Natural killer cell (primary cell): ENCODE measurements at regions not wholly inside any gene's neighbourhood (a gene's known extent, or its start where the extent isn't known, plus 50 kb on each side); places are given as distances from the start of the nearest gene placed in this dataset.

Experiments used
- ATAC-seq, 3 donors: fragments of 150-1000 bp in 2 of 3; fragments of 200-7000 bp in 1 of 3; cut with Tn5 transposase; 1 replicate in 1 of 3; 2 replicates in 2 of 3; pipeline ENCODE4 v1.10.0; 2021; ENCODE audit warnings: mild to moderate bottlenecking in 2 of 3, moderate library complexity in 2 of 3
- DNase-seq, 2 donors: peaks; one replicate each; pipeline versions ENCODE4 v3.0.0 to v3.0.0-alpha.2; 2013 to 2021; ENCODE audit warnings: mixed read lengths in 1 of 2
- H3K27ac ChIP-seq: one replicate; pipeline ENCODE4 v1.5.1; 2013; ENCODE audit warnings: mild to moderate bottlenecking, low read length
- H3K27me3 ChIP-seq: one replicate; pipeline ENCODE4 v1.6.1; 2013; ENCODE audit warnings: low read length; ENCODE audit not compliant: control insufficient read depth, insufficient read depth
- H3K36me3 ChIP-seq: one replicate; pipeline ENCODE4 v1.6.1; 2013; ENCODE audit warnings: low read length; ENCODE audit not compliant: control insufficient read depth, insufficient read depth
- H3K4me1 ChIP-seq: one replicate; pipeline ENCODE4 v1.6.1; 2013; ENCODE audit warnings: low read length; ENCODE audit not compliant: control insufficient read depth, insufficient read depth
- H3K4me3 ChIP-seq: one replicate; pipeline ENCODE4 v1.5.1; 2013; ENCODE audit warnings: low read length
- H3K9me3 ChIP-seq: one replicate; pipeline ENCODE4 v1.6.1; 2013; ENCODE audit warnings: low read length; ENCODE audit not compliant: control insufficient read depth, insufficient read depth
- H3K27ac Mint-ChIP-seq, 2 donors: one replicate each; pipeline ENCODE4 v1.8.0; 2022; ENCODE audit warnings: mild to moderate bottlenecking in 2 of 2, mixed read lengths in 2 of 2, moderate library complexity in 1 of 2
- H3K27me3 Mint-ChIP-seq, 2 donors: one replicate each; pipeline ENCODE4 v1.8.0; 2022; ENCODE audit warnings: low read depth in 2 of 2, mixed read lengths in 2 of 2
- H3K36me3 Mint-ChIP-seq: one replicate; pipeline ENCODE4 v1.8.0; 2022; ENCODE audit warnings: mixed read lengths
- H3K4me1 Mint-ChIP-seq, 2 donors: one replicate each; pipeline ENCODE4 v1.8.0; 2022; ENCODE audit warnings: mixed read lengths in 2 of 2
- H3K4me3 Mint-ChIP-seq: one replicate; pipeline ENCODE4 v1.8.0; 2022; ENCODE audit warnings: mild to moderate bottlenecking, moderate library complexity, mixed read lengths
- H3K9me3 Mint-ChIP-seq, 2 donors: one replicate each; pipeline ENCODE4 v1.8.0; 2022; ENCODE audit warnings: mixed read lengths in 2 of 2
- CTCF ChIP-seq: fragments of 200-600 bp; IDR thresholded peaks from one replicate; pipeline ENCODE4 v1.8.0; 2022; ENCODE audit warnings: antibody characterized with exemption
- WGBS: methylation state at CpG from one replicate; pipeline ENCODE4 v1.1.7; 2013; ENCODE audit warnings: missing lambda C conversion rate; ENCODE audit not compliant: insufficient coverage; 5-methylcytosine and 5-hydroxymethylcytosine counted together
- intact Hi-C: fragments of 100-400 bp; cut with micrococcal nuclease; formaldehyde crosslinking; loops from one replicate; pipeline ENCODE4 v1.14.2; 2022

DNA sequence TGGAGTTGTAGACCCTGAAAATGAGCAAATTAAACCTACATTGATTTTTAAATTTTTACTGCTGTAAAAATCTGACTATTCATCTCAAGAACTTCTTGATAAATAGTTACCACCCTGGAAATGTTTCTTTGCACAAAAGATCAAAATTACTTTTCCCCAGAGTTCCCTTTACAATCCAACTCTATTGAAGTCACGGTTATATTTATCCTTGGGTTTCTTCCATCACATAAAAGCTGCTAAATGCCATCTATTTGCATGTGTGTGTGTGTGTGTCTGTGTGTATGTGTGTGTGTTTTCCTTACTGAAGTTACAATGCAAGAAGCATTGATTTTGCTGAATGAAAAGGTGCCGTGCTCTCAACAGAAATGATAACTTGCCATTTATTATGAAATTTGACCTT, 1273.0 kb downstream of the ROBO2 start:
- Mint-ChIP-seq H3K9me3 (peaks cover 6 to 8% of the 10 kb centered on the region in 2 donors), H3K4me1 (no peaks in the 10 kb centered on the region), H3K27me3 (no peaks in the 10 kb centered on the region), H3K27ac (no peak overlapping the region), H3K36me3 (no peaks in the 10 kb centered on the region), H3K4me3 (no peak overlapping the region)
- ATAC-seq = no peak
- Histone ChIP-seq H3K27me3 (no peaks in the 10 kb centered on the region), H3K4me1 (no peaks in the 10 kb centered on the region), H3K9me3 (no peaks in the 10 kb centered on the region), H3K27ac (no peak overlapping the region), H3K36me3 (no peaks in the 10 kb centered on the region), H3K4me3 (no peak overlapping the region)
- no peak for TF ChIP-seq CTCF
- DNase-seq = no peak
- intact Hi-C loops = no loop called here
- 96% methylated on average over 1 of the region's 2 CpGs for WGBS

GRCh38 chr3:78313332-78313731, 1273.4 kb downstream of the ROBO2 start:
- H3K9me3 ChIP-seq = no peaks in the 10 kb centered on the region
- ATAC-seq (no peak), DNase-seq (no peak)
- no peak overlapping the region for H3K4me3 ChIP-seq
- H3K27me3 Mint-ChIP-seq = no peaks in the 10 kb centered on the region
- H3K4me1 Mint-ChIP-seq = no peaks in the 10 kb centered on the region
- H3K27ac Mint-ChIP-seq = no peak overlapping the region
- intact Hi-C loops = no loop called here
- peaks cover 6 to 8% of the 10 kb centered on the region in 2 donors for H3K9me3 Mint-ChIP-seq
- no peak overlapping the region for H3K4me3 Mint-ChIP-seq
- no peaks in the 10 kb centered on the region for H3K36me3 Mint-ChIP-seq
- H3K4me1 ChIP-seq = no peaks in the 10 kb centered on the region
- no CpG with 5 or more reads among the region's 1 CpG for WGBS
- TF ChIP-seq CTCF = no peak
- no peaks in the 10 kb centered on the region for H3K36me3 ChIP-seq
- no peak overlapping the region for H3K27ac ChIP-seq
- H3K27me3 ChIP-seq = no peaks in the 10 kb centered on the region

GRCh38 chr3:78314327-78314726, 1274.4 kb downstream of the ROBO2 start:
- Mint-ChIP-seq H3K27ac (no peak overlapping the region), H3K36me3 (no peaks in the 10 kb centered on the region), H3K4me3 (no peak overlapping the region), H3K4me1 (no peaks in the 10 kb centered on the region), H3K9me3 (peaks cover 6 to 8% of the 10 kb centered on the region in 2 donors), H3K27me3 (no peaks in the 10 kb centered on the region)
- intact Hi-C loops = no loop called here
- ATAC-seq = no peak
- Histone ChIP-seq H3K4me3 (no peak overlapping the region), H3K27ac (no peak overlapping the region), H3K4me1 (no peaks in the 10 kb centered on the region), H3K36me3 (no peaks in the 10 kb centered on the region), H3K27me3 (no peaks in the 10 kb centered on the region), H3K9me3 (no peaks in the 10 kb centered on the region)
- TF ChIP-seq CTCF = no peak
- no peak for DNase-seq
- 100% methylated on average over 1 of the region's 2 CpGs for WGBS

DNA sequence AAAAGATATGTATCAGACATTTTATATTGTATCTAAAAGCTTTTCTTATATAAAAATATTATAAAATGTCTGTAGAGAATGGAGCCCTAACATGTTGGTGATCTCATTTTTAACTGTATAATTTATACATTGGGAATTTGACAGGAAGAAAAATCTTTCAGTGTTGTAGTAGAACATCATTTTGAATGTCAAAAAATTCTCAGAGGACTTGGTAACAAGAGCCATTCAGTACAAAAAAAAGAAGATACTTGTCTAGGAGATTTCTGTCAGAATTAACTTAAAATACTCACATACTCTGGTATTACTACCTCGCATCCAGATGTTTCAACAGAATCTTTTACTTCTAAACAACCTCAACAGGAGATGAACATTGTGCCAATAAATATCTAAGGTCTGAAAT, 1277.9 kb downstream of the ROBO2 start:
- no peak for DNase-seq
- Mint-ChIP-seq H3K4me3 (no peak overlapping the region), H3K4me1 (no peaks in the 10 kb centered on the region), H3K27ac (no peak overlapping the region), H3K27me3 (no peaks in the 10 kb centered on the region), H3K36me3 (no peaks in the 10 kb centered on the region), H3K9me3 (peaks cover 0 to 4% of the 10 kb centered on the region in 2 donors)
- no peaks in the 10 kb centered on the region for H3K4me1 ChIP-seq
- H3K9me3 ChIP-seq = no peaks in the 10 kb centered on the region
- H3K36me3 ChIP-seq = no peaks in the 10 kb centered on the region
- intact Hi-C loops = no loop called here
- H3K27ac ChIP-seq = no peak overlapping the region
- TF ChIP-seq CTCF = no peak
- H3K4me3 ChIP-seq = no peak overlapping the region
- no peaks in the 10 kb centered on the region for H3K27me3 ChIP-seq
- WGBS = 67% methylated on average over 1 of the region's 1 CpG
- no peak for ATAC-seq
